ENCODE measurements at regions not wholly inside any gene's neighbourhood (a gene's known extent, or its start where the extent isn't known, plus 50 kb on each side); places are given as distances from the start of the nearest gene placed in this dataset.

GRCh38 chr12:89155826-89156225 is 196.5 kb downstream of the DUSP6 start:
- no peaks in the 10 kb centered on the region for H4K20me1 ChIP-seq (ENCODE audit: insufficient read depth, low read length)
- intact Hi-C loops (cut with micrococcal nuclease), result loop anchor here (2.0 to 10.0 kb wide), 2 partner anchors 109 to 195 kb away; no protein-coding TSS in a partner anchor
- H3K9me3 ChIP-seq (replicated peaks in 1 of 2; ENCODE audit: control insufficient read depth in 1 of 2, insufficient read depth in 1 of 2, low read length in 2 of 2), result peaks cover 1% of the 10 kb centered on the region in 2 donors
- H3K27me3 ChIP-seq (ENCODE audit: control insufficient read depth in 2 of 2, insufficient read depth in 2 of 2, low read length in 2 of 2), result no peaks in the 10 kb centered on the region
- H3K4me2 ChIP-seq (replicated peaks; ENCODE audit: extremely low read depth, low read length, poor library complexity, severe bottlenecking), result peak overlapping the region; percentile 24
- H3K27ac Mint-ChIP-seq, result peak overlapping the region; percentile 97 to 99 (median 98)
- H3K36me3 Mint-ChIP-seq, result peaks cover 2% of the 10 kb centered on the region in 2 donors
- peak; percentile 43 to 77 (median 71) for DNase-seq
- TF ChIP-seq CTCF (IDR thresholded peaks at IDR 0.05), result no peak
- H2AFZ ChIP-seq (ENCODE audit: insufficient read depth, low read depth, low read length, poor library complexity, severe bottlenecking), result no peak overlapping the region
- peak overlapping the region in 1 of 3 experiments; percentile 11 for H3K4me3 ChIP-seq (replicated peaks in 1 of 3; ENCODE audit: low read depth in 2 of 3, low read length in 3 of 3)
- H3K36me3 ChIP-seq (replicated peaks in 1 of 2; ENCODE audit: control insufficient read depth in 1 of 2, insufficient read depth in 2 of 2, low read length in 2 of 2), result no peaks in the 10 kb centered on the region
- H3K9me3 Mint-ChIP-seq, result peaks cover 0 to 5% (median 0%) of the 10 kb centered on the region in 7 donors
- peaks cover 65 to 69% of the 10 kb centered on the region in 2 donors for H3K4me1 ChIP-seq (ENCODE audit: control insufficient read depth in 1 of 2, insufficient read depth in 2 of 2, low read length in 2 of 2)
- H3K4me3 Mint-ChIP-seq, result no peak overlapping the region
- H3K79me2 ChIP-seq (ENCODE audit: insufficient read depth, low read length), result no peaks in the 10 kb centered on the region
- H3K27me3 Mint-ChIP-seq (ENCODE audit: low read depth in 3 of 3), result no peaks in the 10 kb centered on the region
- H3K4me1 Mint-ChIP-seq, result peaks cover 46% of the 10 kb centered on the region
- peak overlapping the region; percentile 13 for H3K9ac ChIP-seq (ENCODE audit: insufficient read depth, low read length, poor library complexity, severe bottlenecking)
- peak overlapping the region; percentile 25 to 98 for H3K27ac ChIP-seq (ENCODE audit: low read depth in 1 of 2, low read length in 2 of 2)

- Histone ChIP-seq H3K27ac (ENCODE audit: low read depth in 1 of 2, low read length in 2 of 2) (peak overlapping the region; percentile 62 to 98), H3K4me2 (replicated peaks; ENCODE audit: extremely low read depth, low read length, poor library complexity, severe bottlenecking) (peak overlapping the region; percentile 24), H3K4me3 (replicated peaks in 1 of 3; ENCODE audit: low read depth in 2 of 3, low read length in 3 of 3) (no peak overlapping the region), H2AFZ (ENCODE audit: insufficient read depth, low read depth, low read length, poor library complexity, severe bottlenecking) (no peak overlapping the region), H3K36me3 (replicated peaks in 1 of 2; ENCODE audit: control insufficient read depth in 1 of 2, insufficient read depth in 2 of 2, low read length in 2 of 2) (no peaks in the 10 kb centered on the region), H3K9ac (ENCODE audit: insufficient read depth, low read length, poor library complexity, severe bottlenecking) (peak overlapping the region; percentile 0), H3K4me1 (ENCODE audit: control insufficient read depth in 1 of 2, insufficient read depth in 2 of 2, low read length in 2 of 2) (peaks cover 56 to 60% of the 10 kb centered on the region in 2 donors), H4K20me1 (ENCODE audit: insufficient read depth, low read length) (no peaks in the 10 kb centered on the region), H3K27me3 (ENCODE audit: control insufficient read depth in 2 of 2, insufficient read depth in 2 of 2, low read length in 2 of 2) (no peaks in the 10 kb centered on the region), H3K79me2 (ENCODE audit: insufficient read depth, low read length) (no peaks in the 10 kb centered on the region), H3K9me3 (replicated peaks in 1 of 2; ENCODE audit: control insufficient read depth in 1 of 2, insufficient read depth in 1 of 2, low read length in 2 of 2) (peaks cover 4 to 8% of the 10 kb centered on the region in 2 donors)
- Mint-ChIP-seq H3K27ac (peak overlapping the region; percentile 97 to 99 (median 98)), H3K36me3 (peaks cover 2% of the 10 kb centered on the region in 2 donors), H3K27me3 (ENCODE audit: low read depth in 3 of 3) (no peaks in the 10 kb centered on the region), H3K9me3 (peaks cover 0 to 8% (median 0%) of the 10 kb centered on the region in 7 donors), H3K4me1 (peaks cover 46% of the 10 kb centered on the region), H3K4me3 (no peak overlapping the region)
- no CpG with 5 or more reads among the region's 4 CpGs for WGBS (ENCODE audit: insufficient coverage)
- intact Hi-C loops (cut with micrococcal nuclease), result loop anchor here in 1 of 2 donors (10.0 kb wide), 1 partner anchor 110 kb away; no protein-coding TSS in a partner anchor
- TF ChIP-seq CTCF (IDR thresholded peaks at IDR 0.05), result no peak
- DNase-seq, result peak in 1 of 3 donors; percentile 21
These were observed 197.4 kb downstream of the DUSP6 start for GRCh38 chr12:89154743-89155499.

All from CD14-positive monocyte (primary cell).